AG04450 (cell line): ENCODE measurements at regions not wholly inside any gene's neighbourhood (a gene's known extent, or its start where the extent isn't known, plus 50 kb on each side); places are given as distances from the start of the nearest gene placed in this dataset.

ENCODE experiments used
- CTCF ChIA-PET: fragments of 300-600, 350-600 bp; formaldehyde crosslinking; extraction: SDS; loops from one replicate; lab custom pipeline; 2022; ENCODE audit warnings: antibody characterized with exemption, inconsistent platforms; lab: Charles Lee
- POLR2A ChIA-PET: fragments of 350-600 bp; formaldehyde crosslinking; extraction: SDS; loops from one replicate; lab custom pipeline; 2021; ENCODE audit warnings: antibody characterized with exemption, inconsistent platforms; lab: Yijun Ruan, JAX
- DNase-seq: peaks from one replicate; pipeline ENCODE4 v3.0.0-alpha.2; 2011; ENCODE audit warnings: low read depth, low spot score
- H3K27ac ChIP-seq: one replicate; pipeline ENCODE4 v1.5.1; 2012; ENCODE audit warnings: low read depth, low read length, control low read depth
- H3K27me3 ChIP-seq: one replicate; pipeline ENCODE4 v1.6.0; 2012; ENCODE audit warnings: low read length; ENCODE audit not compliant: control insufficient read depth, insufficient read depth
- H3K4me3 ChIP-seq: 2 replicates; pipeline ENCODE4 v1.5.1; 2011; ENCODE audit warnings: mild to moderate bottlenecking, low read depth, low read length, control low read depth
- H3K9me3 ChIP-seq: 2 replicates; pipeline ENCODE4 v1.5.1; 2012; ENCODE audit warnings: low read length; ENCODE audit not compliant: control insufficient read depth, insufficient read depth
- TF ChIP-seq, protein P1 (sequence below): IDR thresholded peaks from 2 replicates; pipeline ENCODE4 v1.5.1; 2011; ENCODE audit warnings: low read depth, low read length, control low read depth, inconsistent platforms

DNA sequence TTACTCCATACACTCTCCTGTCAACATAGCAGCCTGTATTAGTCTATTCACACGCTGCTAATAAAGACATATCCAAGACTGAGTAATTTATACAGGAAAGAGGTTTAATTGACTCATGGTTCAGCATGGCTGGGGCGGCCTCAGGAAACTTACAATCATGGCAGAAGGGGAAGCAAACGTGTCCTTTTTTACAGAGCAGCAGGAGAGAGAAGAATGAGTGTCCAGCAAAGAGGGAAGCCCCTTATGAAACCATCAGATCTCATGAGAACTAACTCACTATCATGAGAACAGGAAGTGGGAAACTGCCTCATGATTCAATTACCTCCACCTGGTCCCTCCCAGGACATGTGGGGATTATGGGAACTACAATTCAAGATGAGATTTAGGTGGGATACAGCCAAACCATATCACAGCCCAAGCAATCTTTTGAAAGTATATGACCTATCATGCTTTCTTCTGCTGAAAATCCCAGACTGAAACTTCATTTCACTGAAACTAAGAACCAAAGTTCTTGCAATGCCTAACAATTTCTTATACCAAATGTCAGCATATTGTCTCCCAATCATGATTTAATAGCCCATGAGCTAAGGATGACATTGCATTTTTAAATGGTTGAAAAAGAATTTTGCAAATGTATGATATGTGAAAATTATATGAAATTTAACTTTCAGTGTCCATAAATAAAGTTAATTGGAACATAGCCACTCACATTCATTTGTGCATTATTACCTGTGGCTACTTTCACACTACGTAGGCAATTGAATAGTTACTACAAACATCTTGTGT, 686.8 kb upstream of the ZEB2 start:
- DNase-seq: no peak
- Histone ChIP-seq H3K4me3 (no peak overlapping the region), H3K9me3 (no peaks in the 10 kb centered on the region), H3K27ac (no peak overlapping the region), H3K27me3 (no peaks in the 10 kb centered on the region)
- TF ChIP-seq, protein P1, sequence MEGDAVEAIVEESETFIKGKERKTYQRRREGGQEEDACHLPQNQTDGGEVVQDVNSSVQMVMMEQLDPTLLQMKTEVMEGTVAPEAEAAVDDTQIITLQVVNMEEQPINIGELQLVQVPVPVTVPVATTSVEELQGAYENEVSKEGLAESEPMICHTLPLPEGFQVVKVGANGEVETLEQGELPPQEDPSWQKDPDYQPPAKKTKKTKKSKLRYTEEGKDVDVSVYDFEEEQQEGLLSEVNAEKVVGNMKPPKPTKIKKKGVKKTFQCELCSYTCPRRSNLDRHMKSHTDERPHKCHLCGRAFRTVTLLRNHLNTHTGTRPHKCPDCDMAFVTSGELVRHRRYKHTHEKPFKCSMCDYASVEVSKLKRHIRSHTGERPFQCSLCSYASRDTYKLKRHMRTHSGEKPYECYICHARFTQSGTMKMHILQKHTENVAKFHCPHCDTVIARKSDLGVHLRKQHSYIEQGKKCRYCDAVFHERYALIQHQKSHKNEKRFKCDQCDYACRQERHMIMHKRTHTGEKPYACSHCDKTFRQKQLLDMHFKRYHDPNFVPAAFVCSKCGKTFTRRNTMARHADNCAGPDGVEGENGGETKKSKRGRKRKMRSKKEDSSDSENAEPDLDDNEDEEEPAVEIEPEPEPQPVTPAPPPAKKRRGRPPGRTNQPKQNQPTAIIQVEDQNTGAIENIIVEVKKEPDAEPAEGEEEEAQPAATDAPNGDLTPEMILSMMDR: no peak
- ChIA-PET CTCF (no interaction called here), POLR2A (no interaction called here)

DNA sequence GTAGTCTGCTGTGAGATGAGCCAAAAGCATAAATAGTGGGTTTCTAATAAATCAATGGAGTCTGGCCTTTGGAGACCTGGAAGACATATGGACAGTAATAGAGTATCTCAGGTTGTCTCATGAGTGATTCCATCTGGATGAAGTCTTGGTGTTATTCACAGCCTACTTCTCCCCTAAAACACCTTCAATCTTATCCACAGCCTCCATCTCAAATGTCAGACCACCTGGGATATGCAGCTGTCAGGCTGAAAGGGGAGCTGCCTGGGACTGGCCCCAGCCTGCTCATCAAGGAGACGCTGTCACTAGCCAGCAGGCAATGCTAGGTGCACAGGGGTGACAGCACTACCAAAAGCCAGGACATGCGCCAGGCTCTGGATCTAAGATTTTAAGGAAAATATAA, 684.0 kb upstream of the ZEB2 start:
- Histone ChIP-seq H3K9me3 (no peaks in the 10 kb centered on the region), H3K27ac (no peak overlapping the region), H3K27me3 (no peaks in the 10 kb centered on the region), H3K4me3 (no peak overlapping the region)
- DNase-seq: no peak
- POLR2A ChIA-PET: no interaction called here
- CTCF ChIA-PET: no interaction called here
- TF ChIP-seq, protein P1: no peak

- ChIA-PET CTCF (no interaction called here), POLR2A (no interaction called here)
- TF ChIP-seq, protein P1: no peak
- H3K27ac ChIP-seq: no peak overlapping the region
- no peak overlapping the region for H3K4me3 ChIP-seq
- no peak for DNase-seq
- no peaks in the 10 kb centered on the region for H3K9me3 ChIP-seq
- no peaks in the 10 kb centered on the region for H3K27me3 ChIP-seq
Measured at GRCh38 chr2:145199827-145200706, 680.1 kb upstream of the ZEB2 start.

- ChIA-PET CTCF (no interaction called here), POLR2A (no interaction called here)
Measured at GRCh38 chr2:145199042-145199441, 679.1 kb upstream of the ZEB2 start.

More at GRCh38 chr2:145199042-145199441, 679.1 kb upstream of the ZEB2 start:
- no peak for DNase-seq
- H3K27me3 ChIP-seq: no peaks in the 10 kb centered on the region
- H3K4me3 ChIP-seq: no peak overlapping the region
- no peak overlapping the region for H3K27ac ChIP-seq
- no peaks in the 10 kb centered on the region for H3K9me3 ChIP-seq
- TF ChIP-seq, protein P1: no peak
